ENCODE measurements at regions not wholly inside any gene's neighbourhood (a gene's known extent, or its start where the extent isn't known, plus 50 kb on each side); places are given as distances from the start of the nearest gene placed in this dataset.

DNA sequence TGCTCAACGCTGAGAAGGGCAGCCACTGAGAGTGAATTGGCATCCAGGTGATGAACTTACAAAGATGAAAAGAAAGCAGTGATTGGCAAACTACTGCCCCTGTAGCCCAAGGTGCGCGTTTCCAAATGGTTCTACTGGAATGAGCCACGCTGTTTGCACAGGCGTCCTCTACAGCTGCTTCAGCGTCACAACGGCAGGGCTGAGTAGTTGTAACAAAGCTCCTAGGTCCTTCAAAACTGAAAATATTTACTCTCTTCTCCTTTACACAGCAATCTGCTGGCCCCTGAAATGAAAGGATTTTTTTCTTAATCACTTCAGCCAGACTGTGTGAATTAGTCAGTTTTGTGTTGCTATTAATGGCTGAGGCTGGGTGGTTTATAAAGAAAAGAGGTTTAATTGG, 107.2 kb upstream of the FOXF1 start:
- H2AFZ ChIP-seq (ENCODE audit: control insufficient read depth, low read depth, low read length), result no peak overlapping the region
- TF ChIP-seq, protein P1, sequence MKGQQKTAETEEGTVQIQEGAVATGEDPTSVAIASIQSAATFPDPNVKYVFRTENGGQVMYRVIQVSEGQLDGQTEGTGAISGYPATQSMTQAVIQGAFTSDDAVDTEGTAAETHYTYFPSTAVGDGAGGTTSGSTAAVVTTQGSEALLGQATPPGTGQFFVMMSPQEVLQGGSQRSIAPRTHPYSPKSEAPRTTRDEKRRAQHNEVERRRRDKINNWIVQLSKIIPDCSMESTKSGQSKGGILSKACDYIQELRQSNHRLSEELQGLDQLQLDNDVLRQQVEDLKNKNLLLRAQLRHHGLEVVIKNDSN (IDR thresholded peaks at IDR 0.05; ENCODE audit: borderline replicate concordance, extremely low read length, insufficient read depth, low read depth, low read length), result no peak
- TF ChIP-seq RFX5 (IDR thresholded peaks at IDR 0.05; ENCODE audit: low read depth, low read length) (no peak), EZH2 (IDR thresholded peaks at IDR 0.05; ENCODE audit: borderline replicate concordance, control insufficient read depth, low read depth, low read length) (no peak)
- TF ChIP-seq, protein P2, sequence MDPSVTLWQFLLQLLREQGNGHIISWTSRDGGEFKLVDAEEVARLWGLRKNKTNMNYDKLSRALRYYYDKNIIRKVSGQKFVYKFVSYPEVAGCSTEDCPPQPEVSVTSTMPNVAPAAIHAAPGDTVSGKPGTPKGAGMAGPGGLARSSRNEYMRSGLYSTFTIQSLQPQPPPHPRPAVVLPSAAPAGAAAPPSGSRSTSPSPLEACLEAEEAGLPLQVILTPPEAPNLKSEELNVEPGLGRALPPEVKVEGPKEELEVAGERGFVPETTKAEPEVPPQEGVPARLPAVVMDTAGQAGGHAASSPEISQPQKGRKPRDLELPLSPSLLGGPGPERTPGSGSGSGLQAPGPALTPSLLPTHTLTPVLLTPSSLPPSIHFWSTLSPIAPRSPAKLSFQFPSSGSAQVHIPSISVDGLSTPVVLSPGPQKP (IDR thresholded peaks at IDR 0.05; ENCODE audit: low read depth, low read length), result no peak
- TF ChIP-seq, protein P3, sequence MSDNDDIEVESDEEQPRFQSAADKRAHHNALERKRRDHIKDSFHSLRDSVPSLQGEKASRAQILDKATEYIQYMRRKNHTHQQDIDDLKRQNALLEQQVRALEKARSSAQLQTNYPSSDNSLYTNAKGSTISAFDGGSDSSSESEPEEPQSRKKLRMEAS (IDR thresholded peaks at IDR 0.05; ENCODE audit: low read depth, low read length), result no peak
- TF ChIP-seq, protein P4, sequence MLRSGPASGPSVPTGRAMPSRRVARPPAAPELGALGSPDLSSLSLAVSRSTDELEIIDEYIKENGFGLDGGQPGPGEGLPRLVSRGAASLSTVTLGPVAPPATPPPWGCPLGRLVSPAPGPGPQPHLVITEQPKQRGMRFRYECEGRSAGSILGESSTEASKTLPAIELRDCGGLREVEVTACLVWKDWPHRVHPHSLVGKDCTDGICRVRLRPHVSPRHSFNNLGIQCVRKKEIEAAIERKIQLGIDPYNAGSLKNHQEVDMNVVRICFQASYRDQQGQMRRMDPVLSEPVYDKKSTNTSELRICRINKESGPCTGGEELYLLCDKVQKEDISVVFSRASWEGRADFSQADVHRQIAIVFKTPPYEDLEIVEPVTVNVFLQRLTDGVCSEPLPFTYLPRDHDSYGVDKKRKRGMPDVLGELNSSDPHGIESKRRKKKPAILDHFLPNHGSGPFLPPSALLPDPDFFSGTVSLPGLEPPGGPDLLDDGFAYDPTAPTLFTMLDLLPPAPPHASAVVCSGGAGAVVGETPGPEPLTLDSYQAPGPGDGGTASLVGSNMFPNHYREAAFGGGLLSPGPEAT (IDR thresholded peaks at IDR 0.05; ENCODE audit: low read depth), result no peak
- H4K20me1 ChIP-seq (ENCODE audit: control insufficient read depth, insufficient read depth), result no peaks in the 10 kb centered on the region
- WGBS (ENCODE audit: insufficient coverage, insufficient replicate concordance, low lambda C conversion rate, missing lambda C conversion rate), result 66% methylated on average over 7 of the region's 7 CpGs
- FAIRE-seq, result no peak
- no peaks in the 10 kb centered on the region for H3K79me2 ChIP-seq (ENCODE audit: control insufficient read depth, insufficient read depth, low read length)
- H3K36me3 ChIP-seq (ENCODE audit: control insufficient read depth in 2 of 2, insufficient read depth in 2 of 2, low read length in 1 of 2), result no peaks in the 10 kb centered on the region
- no peaks in the 10 kb centered on the region for H3K4me1 ChIP-seq (ENCODE audit: control insufficient read depth, insufficient read depth, low read length)
- intact Hi-C loops (cut with micrococcal nuclease; ENCODE audit: unreplicated experiment) (no loop called here), in situ Hi-C loops (cut with MboI) (no loop called here)
- no peak overlapping the region for H3K4me3 ChIP-seq
- no peak for DNase-seq (ENCODE audit: low read depth, low spot score)
- SMC1A ChIA-PET (ENCODE audit: uncharacterized antibody, unreplicated experiment), result no interaction called here
- CTCF ChIA-PET, result no interaction called here
- no peak overlapping the region for H3K27ac ChIP-seq (ENCODE audit: control insufficient read depth, insufficient read depth)
- no peak overlapping the region for H3K9ac ChIP-seq (ENCODE audit: control insufficient read depth, insufficient read depth, low read length)
- no peaks in the 10 kb centered on the region for H3K9me3 ChIP-seq (replicated peaks; ENCODE audit: control insufficient read depth, insufficient read depth, low read length)
- POLR2A ChIA-PET, result no interaction called here
- no peaks in the 10 kb centered on the region for H3K27me3 ChIP-seq (replicated peaks in 1 of 2; ENCODE audit: control insufficient read depth in 2 of 2, insufficient read depth in 2 of 2, low read length in 1 of 2)
- ATAC-seq, result no peak
- BruUV-seq (replicated peaks), result no TSS peak
- no peak overlapping the region for H3K4me2 ChIP-seq (ENCODE audit: control insufficient read depth, insufficient read depth)
- RAD21 ChIA-PET (ENCODE audit: unreplicated experiment), result no interaction called here

Measured in GM12878 (cell line).